GM12865 (cell line): ENCODE measurements at regions not wholly inside any gene's neighbourhood (a gene's known extent, or its start where the extent isn't known, plus 50 kb on each side); places are given as distances from the start of the nearest gene placed in this dataset.
"Not testable (repeated sequence)": the region's sequence is repeated elsewhere in the genome, so short reads cannot be mapped to it uniquely, and the experiment has no call there.

Experiments
- DNase-seq: peaks from one replicate; pipeline ENCODE4 v3.0.0; 2010; ENCODE audit warnings: low read depth
- H3K4me3 ChIP-seq: 2 replicates; pipeline ENCODE4 v1.5.1; 2011; ENCODE audit warnings: mild to moderate bottlenecking, low read depth, low read length, control low read depth
- TF ChIP-seq, protein P1 (sequence below): IDR thresholded peaks from 2 replicates; pipeline ENCODE4 v1.5.1; 2011; ENCODE audit warnings: low read length, control low read depth, low read depth, inconsistent platforms; ENCODE audit not compliant: insufficient read depth; ENCODE audit errors: missing control alignments

DNA sequence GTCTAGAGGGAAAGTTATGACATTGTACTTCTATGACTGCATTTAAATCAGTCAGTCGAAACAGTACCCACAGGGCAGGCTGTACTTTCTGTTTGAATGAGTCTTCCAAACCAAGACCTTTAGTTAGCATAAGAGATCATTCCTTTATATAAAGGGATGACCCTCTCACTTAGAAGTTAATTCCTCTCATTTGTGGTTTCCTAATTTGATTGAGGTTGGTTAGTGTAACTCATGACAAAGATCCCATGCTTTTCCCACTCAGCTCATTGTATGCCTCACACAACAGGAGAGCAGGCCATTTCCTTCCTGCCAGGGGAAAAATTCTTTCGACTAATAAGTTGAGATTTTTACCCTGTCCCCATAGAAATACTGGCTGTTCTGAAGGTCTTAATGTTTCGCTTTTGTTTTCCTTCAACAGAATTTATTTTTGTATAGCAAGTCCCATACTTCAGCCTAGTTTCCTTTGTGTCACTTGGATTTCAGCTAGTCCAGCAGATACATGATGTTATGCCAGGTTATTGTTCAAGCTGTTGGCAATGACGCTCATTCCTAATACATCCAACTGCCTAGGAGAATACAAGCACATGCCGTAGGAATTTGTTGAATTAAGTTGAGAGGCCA, 500.7 kb downstream of the SPATA31D1 start:
- TF ChIP-seq, protein P1, sequence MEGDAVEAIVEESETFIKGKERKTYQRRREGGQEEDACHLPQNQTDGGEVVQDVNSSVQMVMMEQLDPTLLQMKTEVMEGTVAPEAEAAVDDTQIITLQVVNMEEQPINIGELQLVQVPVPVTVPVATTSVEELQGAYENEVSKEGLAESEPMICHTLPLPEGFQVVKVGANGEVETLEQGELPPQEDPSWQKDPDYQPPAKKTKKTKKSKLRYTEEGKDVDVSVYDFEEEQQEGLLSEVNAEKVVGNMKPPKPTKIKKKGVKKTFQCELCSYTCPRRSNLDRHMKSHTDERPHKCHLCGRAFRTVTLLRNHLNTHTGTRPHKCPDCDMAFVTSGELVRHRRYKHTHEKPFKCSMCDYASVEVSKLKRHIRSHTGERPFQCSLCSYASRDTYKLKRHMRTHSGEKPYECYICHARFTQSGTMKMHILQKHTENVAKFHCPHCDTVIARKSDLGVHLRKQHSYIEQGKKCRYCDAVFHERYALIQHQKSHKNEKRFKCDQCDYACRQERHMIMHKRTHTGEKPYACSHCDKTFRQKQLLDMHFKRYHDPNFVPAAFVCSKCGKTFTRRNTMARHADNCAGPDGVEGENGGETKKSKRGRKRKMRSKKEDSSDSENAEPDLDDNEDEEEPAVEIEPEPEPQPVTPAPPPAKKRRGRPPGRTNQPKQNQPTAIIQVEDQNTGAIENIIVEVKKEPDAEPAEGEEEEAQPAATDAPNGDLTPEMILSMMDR = no peak
- peak; percentile 18 for DNase-seq
- H3K4me3 ChIP-seq = no peak overlapping the region

DNA sequence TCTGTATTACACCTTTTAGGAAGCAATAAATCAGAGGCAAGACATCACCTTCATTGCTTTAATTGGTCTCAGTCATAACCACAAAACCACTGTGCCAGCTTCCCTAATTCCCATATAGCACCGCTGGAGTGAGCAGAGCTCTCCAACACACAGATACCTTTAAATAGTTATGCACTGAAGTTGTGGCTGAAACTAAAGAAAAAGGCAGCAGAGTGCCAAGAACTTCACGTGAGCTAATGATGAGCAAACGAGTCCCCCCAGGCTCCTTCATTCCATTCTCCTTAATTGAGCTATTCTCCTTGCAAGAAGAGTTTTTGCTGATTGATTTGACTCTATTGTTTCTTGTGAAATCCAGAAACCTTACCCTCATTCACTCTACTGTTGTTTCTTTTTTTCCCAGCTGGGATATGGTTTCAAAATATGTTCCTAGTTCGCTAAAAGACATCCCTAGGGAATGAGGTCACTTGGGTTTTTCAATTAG, 501.5 kb downstream of the SPATA31D1 start:
- TF ChIP-seq, protein P1 = no peak
- DNase-seq = no peak
- H3K4me3 ChIP-seq = no peak overlapping the region

DNA sequence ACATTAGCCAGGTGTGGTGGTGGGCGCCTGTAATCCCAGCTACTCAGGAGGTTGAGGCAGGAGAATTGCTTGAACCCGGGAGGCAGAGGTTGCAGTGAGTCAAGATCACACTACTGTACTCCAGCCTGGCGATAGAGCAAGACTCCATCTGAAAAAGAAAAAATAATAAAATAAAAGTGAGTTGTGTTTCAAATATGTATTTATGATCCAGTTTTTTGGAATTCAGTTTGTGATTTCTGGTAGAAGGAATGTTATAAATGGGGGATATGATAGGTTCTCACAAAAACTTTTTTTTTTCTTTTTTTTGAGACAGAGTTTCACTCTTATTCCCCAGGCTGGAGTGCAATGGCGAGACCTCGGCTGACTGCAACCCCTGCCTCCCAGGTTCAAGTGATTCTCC, 502.2 kb downstream of the SPATA31D1 start:
- H3K4me3 ChIP-seq, DNase-seq: not testable (repeated sequence)

DNA sequence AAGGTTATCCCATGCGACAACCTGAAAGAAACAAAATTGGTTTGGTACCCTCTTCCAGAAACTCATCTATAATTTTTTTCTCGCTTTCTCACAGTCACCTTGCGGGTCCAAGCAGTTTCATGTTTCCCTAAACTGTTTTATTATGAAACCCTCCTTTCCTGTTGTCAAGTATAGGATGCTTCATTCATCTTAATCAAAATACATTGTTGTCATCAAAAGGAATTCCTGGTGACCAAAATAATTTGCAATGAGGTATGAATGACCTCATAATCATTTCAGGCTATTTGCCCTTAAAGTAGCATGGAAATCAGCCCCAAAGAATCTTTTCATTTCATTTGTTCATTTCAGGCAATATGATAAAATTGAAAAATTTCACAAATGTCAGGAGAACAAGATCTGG, 503.0 kb downstream of the SPATA31D1 start:
- TF ChIP-seq, protein P1 = no peak
- no peak for DNase-seq
- H3K4me3 ChIP-seq = no peak overlapping the region

DNA sequence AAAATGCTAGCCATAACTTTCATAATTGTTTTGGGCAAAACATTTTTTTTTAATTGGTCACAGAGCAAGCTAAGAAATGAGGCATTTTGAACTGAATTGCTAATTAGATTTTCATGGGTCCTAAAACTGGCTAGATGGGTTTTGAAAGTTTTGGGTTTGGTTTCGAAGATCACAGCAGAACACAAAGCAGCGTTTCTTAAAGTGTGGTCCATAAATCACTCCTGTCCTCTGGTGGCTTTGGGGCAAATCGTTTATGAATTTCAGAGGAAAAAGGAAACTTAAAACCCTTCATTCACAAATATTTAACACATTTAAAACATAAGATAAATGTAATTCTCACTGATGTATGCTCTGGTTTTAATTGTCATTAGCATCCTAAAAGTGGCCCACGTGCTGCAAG, 503.7 kb downstream of the SPATA31D1 start:
- TF ChIP-seq, protein P1 = no peak
- no peak for DNase-seq

DNA sequence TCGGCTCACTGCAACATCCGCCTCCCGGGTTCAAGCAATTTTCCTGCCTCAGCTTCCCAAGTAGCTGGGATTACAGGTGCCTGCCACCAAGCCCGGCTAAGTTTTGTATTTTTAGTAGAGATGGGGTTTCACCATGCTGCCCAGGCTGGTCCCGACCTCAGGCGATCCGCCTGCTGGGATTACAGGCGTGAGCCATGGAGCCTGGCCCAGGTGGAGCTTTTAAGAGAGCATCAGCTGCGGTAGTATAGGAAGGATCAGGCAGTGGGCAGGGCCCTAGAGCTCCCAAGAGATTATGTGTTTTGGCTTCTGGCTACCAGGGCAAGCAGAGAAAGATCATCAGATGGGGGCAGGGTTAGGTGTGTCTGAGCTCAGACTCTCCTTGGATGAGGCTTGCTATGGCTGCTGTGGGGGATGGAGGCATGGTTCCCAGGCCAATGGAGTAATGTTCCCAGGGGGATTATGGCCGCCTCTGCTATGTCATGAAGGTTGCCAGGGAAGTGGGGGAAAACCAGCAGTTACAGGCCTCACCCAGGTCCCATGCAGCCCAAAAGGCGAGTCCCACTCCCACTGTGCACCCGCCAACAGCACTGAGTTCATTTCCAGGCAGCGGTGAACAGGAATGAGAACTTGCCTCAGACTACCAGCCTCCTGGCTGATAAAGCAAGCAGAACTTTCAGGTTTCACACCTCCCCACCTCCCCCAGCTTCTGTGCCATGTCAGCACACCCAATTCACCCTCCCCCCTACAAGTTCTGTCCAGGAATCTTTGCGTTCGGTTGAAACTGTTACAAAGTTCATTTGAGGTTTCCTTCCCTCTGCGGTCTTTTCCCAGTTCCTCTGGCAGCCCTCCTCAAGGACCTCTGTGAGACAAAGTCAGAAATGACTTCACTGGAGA, 507.6 kb downstream of the SPATA31D1 start:
- H3K4me3 ChIP-seq = no peak overlapping the region
- TF ChIP-seq, protein P1 = no peak
- DNase-seq = no peak

More for the DNA sequence above, 503.7 kb downstream of the SPATA31D1 start:
- no peak overlapping the region for H3K4me3 ChIP-seq

DNA sequence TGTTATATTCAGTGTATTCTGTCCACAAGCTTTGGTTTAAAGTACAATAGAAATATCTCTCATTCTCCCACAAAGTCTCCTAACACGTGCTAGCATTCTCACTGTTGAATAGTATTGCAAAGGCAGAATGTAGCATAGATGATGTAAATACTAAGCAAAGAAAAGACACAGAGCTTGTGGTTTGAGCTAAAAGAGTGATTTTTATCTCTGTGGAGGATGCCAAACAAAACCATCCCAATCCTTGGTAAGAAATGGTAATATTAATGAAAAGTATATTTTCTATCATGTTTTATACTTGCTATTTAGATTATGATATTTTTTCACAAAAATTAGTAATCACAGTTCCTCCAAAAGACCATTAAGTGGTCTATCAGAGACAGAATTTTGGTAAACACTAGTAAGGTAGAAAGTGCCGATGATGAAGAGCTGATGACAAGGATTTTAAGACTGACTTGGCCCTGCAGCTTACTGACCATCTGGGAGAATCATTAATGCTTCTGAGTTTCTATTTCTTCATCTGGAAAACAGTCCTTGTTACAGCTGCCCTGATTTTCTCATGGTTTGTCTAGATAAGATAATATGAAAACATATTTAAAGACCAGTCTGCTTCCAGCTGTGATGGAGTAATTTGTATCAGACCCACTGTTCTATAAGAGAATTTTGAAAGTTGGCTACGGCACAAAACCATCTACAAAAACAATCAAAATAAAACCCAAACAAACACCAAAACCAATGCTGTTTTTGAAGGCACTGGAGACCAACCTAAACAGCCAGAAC, 510.2 kb downstream of the SPATA31D1 start:
- TF ChIP-seq, protein P1 = no peak
- DNase-seq = no peak
- no peak overlapping the region for H3K4me3 ChIP-seq
